IMR-90 (cell line): ENCODE measurements at regions not wholly inside any gene's neighbourhood (a gene's known extent, or its start where the extent isn't known, plus 50 kb on each side); places are given as distances from the start of the nearest gene placed in this dataset.

Experiments
- ATAC-seq: fragments of 200-7000 bp; cut with Tn5 transposase; 2 replicates; pipeline ENCODE4 v1.9.1; 2020; ENCODE audit warnings: low read depth, mild to moderate bottlenecking, moderate library complexity
- BruUV-seq: library from RNA; stranded (reverse); fragments of 400-500 nt; replicated peaks from 2 replicates; lab custom pipeline; 2021; lab: Mats Ljungman, UMichigan
- CTCF ChIA-PET: fragments of 300-600 bp; formaldehyde crosslinking; extraction: SDS; loops from one replicate; lab custom pipeline; 2021; ENCODE audit warnings: antibody characterized with exemption; lab: Yijun Ruan, JAX
- POLR2A ChIA-PET: fragments of 300-600 bp; sonication (Branson Sonifier 250); formaldehyde crosslinking; loops from one replicate; lab custom pipeline; 2022; ENCODE audit warnings: antibody characterized with exemption; ENCODE audit not compliant: unreplicated experiment; lab: Charles Lee
- DNase-seq: peaks from one replicate; pipeline ENCODE4 v3.0.0; 2013
- H2AFZ ChIP-seq: replicated peaks from 2 replicates; pipeline ENCODE3; 2013; ENCODE audit warnings: low read length, mild to moderate bottlenecking; ENCODE audit not compliant: poor library complexity
- H2AK5ac ChIP-seq: 2 replicates; pipeline ENCODE4 v1.6.1; 2013; ENCODE audit warnings: low read depth, low read length, inconsistent platforms
- H2AK9ac ChIP-seq: replicated peaks from 2 replicates; pipeline ENCODE3; 2013; ENCODE audit warnings: mild to moderate bottlenecking, low read depth, low read length, moderate library complexity; ENCODE audit not compliant: poor library complexity
- H2BK120ac ChIP-seq: 2 replicates; pipeline ENCODE4 v1.6.1; 2013; ENCODE audit warnings: low read depth, low read length, inconsistent platforms
- H2BK15ac ChIP-seq: 3 replicates; pipeline ENCODE4 v1.6.1; 2013; ENCODE audit warnings: low read depth, low read length, inconsistent platforms
- H2BK20ac ChIP-seq: 2 replicates; pipeline ENCODE4 v1.6.1; 2013; ENCODE audit warnings: low read depth, mild to moderate bottlenecking, inconsistent platforms, low read length, moderate library complexity
- H2BK5ac ChIP-seq: 2 replicates; pipeline ENCODE4 v1.6.1; 2013; ENCODE audit warnings: mild to moderate bottlenecking, low read depth, low read length, inconsistent platforms; ENCODE audit not compliant: poor library complexity, severe bottlenecking
- H3K14ac ChIP-seq: replicated peaks from 2 replicates; pipeline ENCODE4 v1.6.1; 2013; ENCODE audit warnings: low read depth, low read length, inconsistent platforms
- H3K18ac ChIP-seq: 2 replicates; pipeline ENCODE4 v1.6.1; 2013; ENCODE audit warnings: low read depth, low read length, control low read depth
- H3K23ac ChIP-seq: 2 replicates; pipeline ENCODE4 v1.6.1; 2013; ENCODE audit warnings: low read depth, low read length, inconsistent platforms
- H3K27ac ChIP-seq: 2 replicates; pipeline ENCODE4 v1.5.1; 2013; ENCODE audit warnings: mild to moderate bottlenecking, control low read depth, low read length; ENCODE audit not compliant: insufficient read depth
- H3K27me3 ChIP-seq: 2 replicates; pipeline ENCODE4 v1.6.1; 2013; ENCODE audit warnings: low read length; ENCODE audit not compliant: control insufficient read depth, insufficient read depth
- H3K36me3 ChIP-seq: 2 replicates; pipeline ENCODE4 v1.6.1; 2013; ENCODE audit warnings: low read length, mixed read lengths; ENCODE audit not compliant: control insufficient read depth, insufficient read depth
- H3K4ac ChIP-seq: 2 replicates; pipeline ENCODE4 v1.6.1; 2013; ENCODE audit warnings: low read depth, low read length, inconsistent platforms
- H3K4me1 ChIP-seq: 2 replicates; pipeline ENCODE4 v1.6.1; 2013; ENCODE audit warnings: low read length, mixed read lengths; ENCODE audit not compliant: control insufficient read depth, insufficient read depth
- H3K4me2 ChIP-seq: 2 replicates; pipeline ENCODE4 v1.6.1; 2013; ENCODE audit warnings: low read depth, mild to moderate bottlenecking, control low read depth, low read length, moderate library complexity
- H3K4me3 ChIP-seq: 2 replicates; pipeline ENCODE4 v1.5.1; 2013; ENCODE audit warnings: low read depth, mild to moderate bottlenecking, control low read depth, low read length, moderate library complexity; ENCODE audit not compliant: insufficient read depth
- H3K56ac ChIP-seq: 2 replicates; pipeline ENCODE4 v1.6.1; 2013; ENCODE audit warnings: low read length, inconsistent platforms; ENCODE audit not compliant: insufficient read depth; ENCODE audit errors: extremely low read depth
- H3K79me1 ChIP-seq, 2 experiments: 2 replicates each; pipeline ENCODE4 v1.6.1; 2013; ENCODE audit warnings: low read length in 2 of 2, inconsistent platforms in 1 of 2, low read depth in 1 of 2
- H3K9ac ChIP-seq: 2 replicates; pipeline ENCODE4 v1.6.1; 2013; ENCODE audit warnings: low read depth, low read length, control low read depth
- H3K9me1 ChIP-seq: 2 replicates; pipeline ENCODE4 v1.6.1; 2013; ENCODE audit warnings: low read length, inconsistent platforms; ENCODE audit not compliant: insufficient read depth
- H3K9me3 ChIP-seq: 2 replicates; pipeline ENCODE4 v1.6.1; 2013; ENCODE audit warnings: low read length; ENCODE audit not compliant: control insufficient read depth, insufficient read depth
- H4K20me1 ChIP-seq: 2 replicates; pipeline ENCODE4 v1.6.1; 2013; ENCODE audit warnings: low read length, inconsistent platforms; ENCODE audit not compliant: insufficient read depth
- H4K5ac ChIP-seq: 2 replicates; pipeline ENCODE4 v1.6.1; 2013; ENCODE audit warnings: mild to moderate bottlenecking, low read depth, low read length, control low read depth
- H4K8ac ChIP-seq, 2 experiments: 2 replicates each; pipeline ENCODE4 v1.6.1; 2013; ENCODE audit warnings: low read depth in 2 of 2, low read length in 2 of 2, control low read depth in 1 of 2, inconsistent platforms in 1 of 2
- H4K91ac ChIP-seq: 2 replicates; pipeline ENCODE4 v1.6.1; 2013; ENCODE audit warnings: low read depth, low read length, inconsistent platforms; ENCODE audit not compliant: insufficient read depth
- BHLHE40 ChIP-seq: fragments of 150-350 bp; IDR thresholded peaks from 2 replicates; pipeline ENCODE4 v1.6.1; 2016; ENCODE audit warnings: mild to moderate bottlenecking, low read depth, low read length
- CEBPB ChIP-seq: IDR thresholded peaks from 2 replicates; pipeline ENCODE4 v1.6.1; 2012; ENCODE audit warnings: low read depth, low read length, improper control_type of control experiment
- CHD1 ChIP-seq: IDR thresholded peaks from 2 replicates; pipeline ENCODE4 v1.6.1; 2012; ENCODE audit warnings: low read depth, low read length, improper control_type of control experiment
- CTCF ChIP-seq: conservative IDR thresholded peaks from 2 replicates; pipeline ENCODE4 v1.5.1; 2012; ENCODE audit warnings: mild to moderate bottlenecking, low read depth, low read length, improper control_type of control experiment
- ELK1 ChIP-seq: fragments of 150-350 bp; IDR thresholded peaks from 2 replicates; pipeline ENCODE4 v1.6.1; 2016; ENCODE audit warnings: low read depth, mild to moderate bottlenecking, low read length, moderate library complexity, borderline replicate concordance
- MAFK ChIP-seq: IDR thresholded peaks from 2 replicates; pipeline ENCODE4 v1.6.1; 2012; ENCODE audit warnings: low read depth, low read length, improper control_type of control experiment
- MAZ ChIP-seq: IDR thresholded peaks from 2 replicates; pipeline ENCODE4 v1.6.1; 2012; ENCODE audit warnings: low read depth, mild to moderate bottlenecking, low read length, improper control_type of control experiment, moderate library complexity, borderline replicate concordance
- MXI1 ChIP-seq: IDR thresholded peaks from 2 replicates; pipeline ENCODE4 v1.6.1; 2012; ENCODE audit warnings: low read depth, mild to moderate bottlenecking, low read length, moderate library complexity, borderline replicate concordance
- NFE2L2 ChIP-seq: fragments of 150-350 bp; IDR thresholded peaks from 2 replicates; pipeline ENCODE4 v1.6.1; 2016; ENCODE audit warnings: low read depth, mild to moderate bottlenecking, low read length
- POLR2A ChIP-seq: IDR thresholded peaks from 2 replicates; pipeline ENCODE4 v1.6.1; 2012; ENCODE audit warnings: mild to moderate bottlenecking, low read depth, low read length
- RAD21 ChIP-seq: IDR thresholded peaks from 2 replicates; pipeline ENCODE4 v1.6.1; 2012; ENCODE audit warnings: low read length, improper control_type of control experiment
- RCOR1 ChIP-seq: IDR thresholded peaks from 2 replicates; pipeline ENCODE4 v1.6.1; 2012; ENCODE audit warnings: mild to moderate bottlenecking, low read length, improper control_type of control experiment; ENCODE audit not compliant: insufficient replicate concordance
- RFX5 ChIP-seq: IDR thresholded peaks from 2 replicates; pipeline ENCODE4 v1.8.0; 2012; ENCODE audit warnings: low read depth, mild to moderate bottlenecking, low read length, moderate library complexity
- SMC3 ChIP-seq: fragments of 150-350 bp; IDR thresholded peaks from 2 replicates; pipeline ENCODE4 v1.6.1; 2016; ENCODE audit warnings: low read depth, mild to moderate bottlenecking, antibody characterized with exemption, low read length, moderate library complexity
- USF2 ChIP-seq: fragments of 150-350 bp; IDR thresholded peaks from 2 replicates; pipeline ENCODE4 v1.6.1; 2017; ENCODE audit warnings: mild to moderate bottlenecking, antibody characterized with exemption, low read length, low read depth
- WGBS, 2 experiments: methylation state at CpG; one replicate each; pipeline versions ENCODE4 v1.1.5 to v1.1.7; 2013; ENCODE audit warnings: missing lambda C conversion rate in 2 of 2; ENCODE audit not compliant: insufficient read length in 1 of 2; ENCODE audit errors: extremely low coverage in 2 of 2; 5-methylcytosine and 5-hydroxymethylcytosine counted together
- dilution Hi-C: fragments of 300-500 bp; cut with HindIII; formaldehyde crosslinking; loops from one replicate; pipeline ENCODE4 v1.14.3; 2018; ENCODE audit warnings: low sequenced_read_pairs; ENCODE audit not compliant: unreplicated experiment
- in situ Hi-C: fragments of 300-500 bp; cut with MboI; formaldehyde crosslinking; loops from 3 replicates; pipeline ENCODE4 v1.14.3; 2019; ENCODE audit warnings: low sequenced_read_pairs, inconsistent platforms, mixed read lengths
- intact Hi-C: fragments of 100-400 bp; cut with micrococcal nuclease; formaldehyde crosslinking; loops from 2 replicates; pipeline ENCODE4 v1.10.0; 2022

- Histone ChIP-seq H3K9me1 (no peaks in the 10 kb centered on the region), H2AK9ac (no peak overlapping the region), H3K9me3 (peaks cover 11% of the 10 kb centered on the region), H3K14ac (no peak overlapping the region), H3K56ac (no peak overlapping the region), H4K5ac (no peak overlapping the region), H2AK5ac (no peak overlapping the region), H3K36me3 (no peaks in the 10 kb centered on the region), H4K20me1 (no peaks in the 10 kb centered on the region), H3K4me1 (no peaks in the 10 kb centered on the region), H2BK5ac (no peak overlapping the region), H2BK15ac (no peak overlapping the region), H3K23ac (no peak overlapping the region), H4K91ac (no peak overlapping the region), H3K79me1 (no peaks in the 10 kb centered on the region), H3K4me2 (no peak overlapping the region), H3K18ac (no peak overlapping the region), H3K4ac (no peak overlapping the region), H3K4me3 (no peak overlapping the region), H4K8ac (no peak overlapping the region), H3K27me3 (no peaks in the 10 kb centered on the region), H2BK20ac (no peak overlapping the region), H3K27ac (no peak overlapping the region), H3K9ac (no peak overlapping the region), H2BK120ac (no peak overlapping the region), H2AFZ (no peak overlapping the region)
- no TSS peak for BruUV-seq
- no CpG with 5 or more reads among the region's 7 CpGs for WGBS, 2 experiments
- CTCF ChIA-PET, result no interaction called here
- ATAC-seq (no peak), DNase-seq (no peak)
- intact Hi-C loops, result no loop called here
- POLR2A ChIA-PET, result no interaction called here
- dilution Hi-C loops, result no loop called here
- in situ Hi-C loops, result no loop called here
- TF ChIP-seq MXI1 (no peak), RAD21 (no peak), SMC3 (no peak), USF2 (no peak), NFE2L2 (no peak), RFX5 (no peak), MAZ (no peak), CEBPB (no peak), CHD1 (no peak), POLR2A (no peak), CTCF (no peak), BHLHE40 (no peak), MAFK (no peak), RCOR1 (no peak), ELK1 (no peak)
These were observed 259.4 kb upstream of the POGK start for GRCh38 chr1:166579557-166580501.
